H9 (cell line): ENCODE measurements at regions not wholly inside any gene's neighbourhood (a gene's known extent, or its start where the extent isn't known, plus 50 kb on each side); places are given as distances from the start of the nearest gene placed in this dataset.

Source experiments
- DNase-seq: peaks from one replicate; pipeline ENCODE4 v3.0.0-alpha.2; 2017
- H2AFZ ChIP-seq: one replicate; pipeline ENCODE4 v1.6.1; 2013; ENCODE audit warnings: mild to moderate bottlenecking, low read length, control low read depth, moderate library complexity
- H2AK5ac ChIP-seq: 2 replicates; pipeline ENCODE4 v1.6.1; 2013; ENCODE audit warnings: low read length, control low read depth, mixed read lengths; ENCODE audit not compliant: insufficient read length
- H2BK120ac ChIP-seq: one replicate; pipeline ENCODE4 v1.6.1; 2013; ENCODE audit warnings: low read depth, mild to moderate bottlenecking, low read length, control low read depth, inconsistent platforms; ENCODE audit not compliant: poor library complexity, severe bottlenecking
- H2BK12ac ChIP-seq: 2 replicates; pipeline ENCODE4 v1.6.1; 2013; ENCODE audit warnings: low read length, control low read depth, mixed read lengths, low read depth; ENCODE audit not compliant: insufficient read length
- H2BK15ac ChIP-seq: 2 replicates; pipeline ENCODE4 v1.6.1; 2013; ENCODE audit warnings: low read depth, low read length, control low read depth
- H2BK20ac ChIP-seq: one replicate; pipeline ENCODE4 v1.6.1; 2013; ENCODE audit warnings: low read depth, mild to moderate bottlenecking, low read length, control low read depth, inconsistent platforms; ENCODE audit not compliant: poor library complexity, severe bottlenecking
- H2BK5ac ChIP-seq: 2 replicates; pipeline ENCODE4 v1.6.1; 2013; ENCODE audit warnings: low read length, control low read depth, mixed read lengths; ENCODE audit not compliant: insufficient read length
- H3K14ac ChIP-seq: 2 replicates; pipeline ENCODE4 v1.6.1; 2013; ENCODE audit warnings: low read length, control low read depth; ENCODE audit not compliant: insufficient read depth
- H3K18ac ChIP-seq: 2 replicates; pipeline ENCODE4 v1.6.1; 2013; ENCODE audit warnings: low read depth, mild to moderate bottlenecking, mixed read lengths, low read length, control low read depth; ENCODE audit not compliant: insufficient read length
- H3K23ac ChIP-seq: 2 replicates; pipeline ENCODE4 v1.6.1; 2013; ENCODE audit warnings: low read length, control low read depth, mixed read lengths, low read depth; ENCODE audit not compliant: insufficient read length
- H3K23me2 ChIP-seq: 2 replicates; pipeline ENCODE4 v1.6.1; 2013; ENCODE audit warnings: low read depth, mild to moderate bottlenecking, mixed read lengths, low read length, control low read depth; ENCODE audit not compliant: insufficient read length, poor library complexity, severe bottlenecking
- H3K27ac ChIP-seq: 2 replicates; pipeline ENCODE4 v1.5.1; 2013; ENCODE audit warnings: low read length, control low read depth, mixed read lengths, low read depth; ENCODE audit not compliant: insufficient read length
- H3K27me3 ChIP-seq: 2 replicates; pipeline ENCODE4 v1.6.1; 2013; ENCODE audit warnings: low read length, control low read depth, inconsistent platforms; ENCODE audit not compliant: insufficient read depth
- H3K4ac ChIP-seq: 2 replicates; pipeline ENCODE4 v1.6.1; 2013; ENCODE audit warnings: low read depth, mild to moderate bottlenecking, control low read depth, inconsistent platforms, low read length, moderate library complexity
- H3K4me1 ChIP-seq: 2 replicates; pipeline ENCODE4 v1.6.1; 2013; ENCODE audit warnings: low read length, control low read depth, inconsistent platforms; ENCODE audit not compliant: insufficient read depth
- H3K4me2 ChIP-seq: 2 replicates; pipeline ENCODE4 v1.6.1; 2013; ENCODE audit warnings: low read length, control low read depth, mixed read lengths; ENCODE audit not compliant: insufficient read length, insufficient read depth
- H3K56ac ChIP-seq: 2 replicates; pipeline ENCODE4 v1.6.1; 2013; ENCODE audit warnings: low read depth, mild to moderate bottlenecking, mixed read lengths, low read length, control low read depth; ENCODE audit not compliant: insufficient read length
- H3K79me1 ChIP-seq: 2 replicates; pipeline ENCODE4 v1.6.1; 2013; ENCODE audit warnings: low read depth, mild to moderate bottlenecking, moderate library complexity, low read length, control low read depth, inconsistent platforms; ENCODE audit not compliant: insufficient read depth, poor library complexity, severe bottlenecking
- H3K79me2 ChIP-seq: 2 replicates; pipeline ENCODE4 v1.6.1; 2013; ENCODE audit warnings: low read length, control low read depth, inconsistent platforms; ENCODE audit not compliant: insufficient read depth
- H3K9ac ChIP-seq: 2 replicates; pipeline ENCODE4 v1.6.1; 2013; ENCODE audit warnings: low read length, control low read depth, mixed read lengths; ENCODE audit not compliant: insufficient read length; ENCODE audit errors: extremely low read depth
- H3K9me3 ChIP-seq: one replicate; pipeline ENCODE4 v1.6.1; 2013; ENCODE audit warnings: low read depth, low read length, inconsistent platforms; ENCODE audit not compliant: control insufficient read depth
- H3T11ph ChIP-seq: one replicate; pipeline ENCODE4 v1.6.1; 2013; ENCODE audit warnings: mild to moderate bottlenecking, low read length, control low read depth, inconsistent platforms
- H4K20me1 ChIP-seq: one replicate; pipeline ENCODE4 v1.6.1; 2013; ENCODE audit not compliant: control insufficient read depth, insufficient read length, insufficient read depth
- H4K5ac ChIP-seq: 2 replicates; pipeline ENCODE4 v1.6.1; 2013; ENCODE audit warnings: low read depth, mild to moderate bottlenecking, mixed read lengths, low read length, control low read depth; ENCODE audit not compliant: insufficient read length
- H4K8ac ChIP-seq: replicated peaks from 2 replicates; pipeline ENCODE4 v1.6.1; 2013; ENCODE audit warnings: low read length, control low read depth, mixed read lengths, low read depth; ENCODE audit not compliant: insufficient read length
- H4K91ac ChIP-seq: 2 replicates; pipeline ENCODE4 v1.6.1; 2013; ENCODE audit warnings: low read depth, mild to moderate bottlenecking, moderate library complexity, mixed read lengths, low read length, control low read depth; ENCODE audit not compliant: insufficient read length
- H3K27ac Mint-ChIP-seq, 3 experiments: 2 replicates in 2 of 3; 3 replicates in 1 of 3; pipeline ENCODE4 v1.8.0; 2020 to 2021; ENCODE audit warnings: mixed read lengths in 3 of 3, mild to moderate bottlenecking in 1 of 3, moderate library complexity in 1 of 3
- H3K27me3 Mint-ChIP-seq: 2 replicates; pipeline ENCODE4 v1.8.0; 2021; ENCODE audit warnings: low read depth, mild to moderate bottlenecking, moderate library complexity, mixed read lengths
- H3K36me3 Mint-ChIP-seq, 3 experiments: 2 replicates in 2 of 3; 3 replicates in 1 of 3; pipeline ENCODE4 v1.8.0; 2020 to 2021; ENCODE audit warnings: low read depth in 3 of 3, mixed read lengths in 3 of 3; ENCODE audit not compliant: insufficient read depth in 1 of 3
- H3K4me1 Mint-ChIP-seq, 2 experiments: 2 replicates each; pipeline ENCODE4 v1.8.0; 2020; ENCODE audit warnings: mixed read lengths in 2 of 2
- H3K4me3 Mint-ChIP-seq, 2 experiments: 2 replicates in 1 of 2; 3 replicates in 1 of 2; pipeline ENCODE4 v1.8.0; 2020 to 2021; ENCODE audit warnings: mild to moderate bottlenecking in 2 of 2, mixed read lengths in 2 of 2, moderate library complexity in 1 of 2
- H3K9me3 Mint-ChIP-seq, 2 experiments: 2 replicates in 1 of 2; 3 replicates in 1 of 2; pipeline ENCODE4 v1.8.0; 2020; ENCODE audit warnings: mild to moderate bottlenecking in 2 of 2, mixed read lengths in 2 of 2, moderate library complexity in 1 of 2
- CTCF ChIP-seq: fragments of 200-600 bp; sonication (generic); conservative IDR thresholded peaks from 3 replicates; pipeline ENCODE4 v1.8.0; 2021; ENCODE audit warnings: antibody characterized with exemption, mild to moderate bottlenecking
- WGBS: extraction: QIAGEN DNeasy Blood & Tissue Kit; methylation state at CpG from one replicate; pipeline ENCODE4 v1.1.7; 2013; ENCODE audit warnings: missing lambda C conversion rate, low lambda C conversion rate, mixed read lengths; ENCODE audit not compliant: insufficient read length; ENCODE audit errors: extremely low coverage; 5-methylcytosine and 5-hydroxymethylcytosine counted together

GRCh38 chr10:21423338-21423737, 102.1 kb downstream of the SKIDA1 start:
- no peaks in the 10 kb centered on the region for H4K20me1 ChIP-seq
- no peaks in the 10 kb centered on the region; the same call in 1 of the 2 replicates for H3K27me3 ChIP-seq
- no peak overlapping the region for H2AK5ac ChIP-seq
- no peak overlapping the region for H4K91ac ChIP-seq
- H2BK12ac ChIP-seq = no peak overlapping the region
- H3K79me2 ChIP-seq = no peaks in the 10 kb centered on the region
- no peak overlapping the region for H2AFZ ChIP-seq
- TF ChIP-seq CTCF = no peak
- no peak overlapping the region for H2BK20ac ChIP-seq
- no peak overlapping the region for H3K9ac ChIP-seq
- Mint-ChIP-seq H3K4me1 (peaks cover 23 to 28% of the 10 kb centered on the region in 2 experiments), H3K27ac (peak overlapping the region in 2 of 3 experiments; percentile 59; a peak in 5 of 7 replicates), H3K36me3 (peaks cover 14 to 26% (median 18%) of the 10 kb centered on the region in 3 experiments), H3K27me3 (peaks cover 4% of the 10 kb centered on the region; the same call in 1 of the 2 replicates), H3K9me3 (peaks cover 20 to 22% of the 10 kb centered on the region in 2 experiments), H3K4me3 (0 out of 5 replicates have a peak overlapping the region, but pooled peaks of 1 of the 2 experiments have one; percentile 19)
- H2BK15ac ChIP-seq = no peak overlapping the region
- H3K4me2 ChIP-seq = no peak overlapping the region
- H4K5ac ChIP-seq = no peak overlapping the region
- no peak for DNase-seq
- no peaks in the 10 kb centered on the region for H3K23me2 ChIP-seq
- H3T11ph ChIP-seq = no peak overlapping the region
- H3K79me1 ChIP-seq = no peaks in the 10 kb centered on the region
- no CpG with 5 or more reads among the region's 2 CpGs for WGBS
- H3K18ac ChIP-seq = no peak overlapping the region
- H3K4ac ChIP-seq = no peak overlapping the region
- no peak overlapping the region for H3K14ac ChIP-seq
- peaks cover 7% of the 10 kb centered on the region for H3K9me3 ChIP-seq
- H3K23ac ChIP-seq = no peak overlapping the region
- no peaks in the 10 kb centered on the region for H3K4me1 ChIP-seq
- no peak overlapping the region for H4K8ac ChIP-seq
- peak overlapping the region; percentile 19 for H2BK120ac ChIP-seq
- H3K27ac ChIP-seq = no peak overlapping the region
- no peak overlapping the region for H2BK5ac ChIP-seq
- H3K56ac ChIP-seq = no peak overlapping the region
